ENCODE measurements at regions not wholly inside any gene's neighbourhood (a gene's known extent, or its start where the extent isn't known, plus 50 kb on each side); places are given as distances from the start of the nearest gene placed in this dataset.

GRCh38 chr1:36534711-36535412 is 52.1 kb upstream of the CSF3R start (continued):
- TF ChIP-seq CBX5 (IDR thresholded peaks at IDR 0.05; ENCODE audit: low read depth, low read length) = no peak
- TF ChIP-seq SIN3A (conservative IDR thresholded peaks at IDR 0.05 in 1 of 2, IDR thresholded peaks at IDR 0.05 in 1 of 2; ENCODE audit: low read depth in 1 of 2, low read length in 2 of 2) = no peak
- no peak for TF ChIP-seq EP300 (IDR thresholded peaks at IDR 0.05; ENCODE audit: borderline replicate concordance in 1 of 2, low read depth in 2 of 2, low read length in 2 of 2)
- TF ChIP-seq CEBPB (IDR thresholded peaks at IDR 0.05; ENCODE audit: low read depth, low read length) = no peak
- TF ChIP-seq NRF1 (IDR thresholded peaks at IDR 0.05; ENCODE audit: low read depth, low read length) = no peak
- TF ChIP-seq SP2 (IDR thresholded peaks at IDR 0.05; ENCODE audit: low read length) = no peak
- TF ChIP-seq FOSL1 (IDR thresholded peaks at IDR 0.05; ENCODE audit: insufficient read depth, low read depth, low read length) = no peak
- TF ChIP-seq JUN (IDR thresholded peaks at IDR 0.05; ENCODE audit: low read depth, low read length) = no peak
- no peak for TF ChIP-seq TCF12 (IDR thresholded peaks at IDR 0.05; ENCODE audit: low read depth, low read length)

All from H1 (cell line).